Activated T-cell treated with anti-CD3 and anti-CD28 coated beads, Interleukin-2, amount 50 U/mL, for 4 hours (primary cell): ENCODE measurements at regions not wholly inside any gene's neighbourhood (a gene's known extent, or its start where the extent isn't known, plus 50 kb on each side); places are given as distances from the start of the nearest gene placed in this dataset.
"Not testable (repeated sequence)": the region's sequence is repeated elsewhere in the genome, so short reads cannot be mapped to it uniquely, and the experiment has no call there.

Source experiments
- ATAC-seq, 2 donors: fragments of 200-7000 bp; cut with Tn5 transposase; one replicate each; pipeline ENCODE4 v1.10.0; 2021
- DNase-seq: peaks from one replicate; pipeline ENCODE4 v3.0.0-alpha.2; 2020
- H3K27me3 Mint-ChIP-seq: one replicate; pipeline ENCODE4 v1.8.0; 2021; ENCODE audit warnings: low read depth, mixed read lengths
- H3K36me3 Mint-ChIP-seq: one replicate; pipeline ENCODE4 v1.8.0; 2022; ENCODE audit warnings: mixed read lengths; ENCODE audit not compliant: insufficient read depth
- H3K4me1 Mint-ChIP-seq: one replicate; pipeline ENCODE4 v1.8.0; 2021; ENCODE audit warnings: low read depth, mixed read lengths
- H3K4me3 Mint-ChIP-seq: one replicate; pipeline ENCODE4 v1.8.0; 2021; ENCODE audit warnings: mild to moderate bottlenecking, moderate library complexity, mixed read lengths
- H3K9me3 Mint-ChIP-seq: one replicate; pipeline ENCODE4 v1.8.0; 2021; ENCODE audit warnings: mixed read lengths

- no peak overlapping the region for H3K4me3 Mint-ChIP-seq
- H3K4me1 Mint-ChIP-seq, result no peaks in the 10 kb centered on the region
- peaks cover 5% of the 10 kb centered on the region for H3K9me3 Mint-ChIP-seq
- H3K36me3 Mint-ChIP-seq, result no peaks in the 10 kb centered on the region
- no peaks in the 10 kb centered on the region for H3K27me3 Mint-ChIP-seq
- ATAC-seq (no peak), DNase-seq (no peak)
Measured at GRCh38 chr2:14774436-14774968, 142.0 kb downstream of the LRATD1 start.

DNA sequence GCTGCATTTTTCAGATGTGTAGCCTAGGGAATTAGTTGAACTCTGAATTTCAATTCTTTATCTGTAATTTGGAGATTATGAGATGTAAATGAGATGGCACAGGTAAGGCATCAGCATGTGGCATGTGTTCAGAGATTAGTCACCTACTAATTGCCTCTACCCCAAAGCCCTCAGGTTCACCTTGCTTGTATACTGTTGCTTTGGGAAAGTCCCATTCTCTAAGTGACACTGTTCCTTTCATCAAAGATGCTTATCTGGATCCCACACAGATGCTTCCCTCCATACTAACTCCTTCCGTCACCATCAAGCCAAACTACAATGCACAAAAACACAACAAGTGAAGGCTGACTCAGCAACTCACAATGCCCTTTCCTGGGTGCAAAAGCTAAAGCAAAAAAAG lies 143.7 kb downstream of the LRATD1 start:
- Mint-ChIP-seq H3K9me3 (peaks cover 5% of the 10 kb centered on the region), H3K36me3 (no peaks in the 10 kb centered on the region), H3K4me1 (no peaks in the 10 kb centered on the region)

DNA sequence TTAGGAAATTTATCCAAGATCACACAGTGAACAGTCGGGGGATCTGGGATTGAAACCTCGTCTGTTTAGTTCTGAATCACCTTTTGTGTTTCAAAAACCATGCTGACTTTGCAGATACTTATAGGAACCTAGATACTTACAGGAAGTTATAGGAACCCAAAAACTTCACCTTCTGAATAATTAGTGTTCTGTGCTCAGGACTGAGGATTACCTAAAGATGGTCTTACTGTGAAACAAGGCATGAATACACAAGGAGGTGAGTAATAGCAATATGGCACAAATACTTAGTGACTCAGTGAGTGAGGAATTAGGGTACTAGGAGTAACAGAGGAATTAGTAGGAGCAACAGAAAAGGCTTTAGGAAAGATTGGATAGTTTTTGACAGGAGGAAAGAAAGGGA lies 145.5 kb downstream of the LRATD1 start:
- H3K36me3 Mint-ChIP-seq, result no peaks in the 10 kb centered on the region
- H3K4me1 Mint-ChIP-seq, result no peaks in the 10 kb centered on the region
- no peak overlapping the region for H3K4me3 Mint-ChIP-seq
- ATAC-seq (no peak), DNase-seq (no peak)
- H3K9me3 Mint-ChIP-seq, result peaks cover 17% of the 10 kb centered on the region
- H3K27me3 Mint-ChIP-seq, result no peaks in the 10 kb centered on the region

More for the DNA sequence above, 143.7 kb downstream of the LRATD1 start:
- H3K27me3 Mint-ChIP-seq, result no peaks in the 10 kb centered on the region
- DNase-seq, result no peak
- no peak overlapping the region for H3K4me3 Mint-ChIP-seq
- ATAC-seq, result no peak

DNA sequence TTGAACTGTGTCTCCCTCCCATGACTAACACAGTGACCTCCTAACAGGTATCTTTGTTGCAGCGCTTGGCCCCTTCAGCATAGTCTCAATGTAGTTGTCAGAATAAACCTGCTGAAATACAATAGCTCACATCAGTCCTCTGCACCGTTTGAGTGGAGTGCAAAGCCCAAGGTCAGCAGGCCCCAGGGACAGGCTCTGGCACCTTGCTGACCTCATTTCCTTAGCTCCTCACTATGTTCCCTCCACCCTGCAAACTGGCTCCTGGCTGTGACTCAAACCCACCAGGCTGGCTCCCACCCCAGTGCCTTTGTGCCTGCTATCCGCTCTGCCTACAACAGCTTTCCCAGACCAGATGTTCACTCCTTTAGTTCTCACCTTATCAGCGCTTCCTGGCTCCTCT lies 146.7 kb downstream of the LRATD1 start:
- Mint-ChIP-seq H3K4me1 (no peaks in the 10 kb centered on the region), H3K9me3 (peaks cover 17% of the 10 kb centered on the region), H3K27me3 (no peaks in the 10 kb centered on the region), H3K4me3 (no peak overlapping the region), H3K36me3 (no peaks in the 10 kb centered on the region)
- DNase-seq (no peak), ATAC-seq (no peak)

- Mint-ChIP-seq H3K9me3 (peaks cover 17% of the 10 kb centered on the region), H3K27me3 (no peaks in the 10 kb centered on the region), H3K36me3 (no peaks in the 10 kb centered on the region), H3K4me1 (no peaks in the 10 kb centered on the region), H3K4me3 (no peak overlapping the region)
- ATAC-seq, result no peak
- DNase-seq, result no peak
Measured at GRCh38 chr2:14781142-14781541, 148.6 kb downstream of the LRATD1 start.

DNA sequence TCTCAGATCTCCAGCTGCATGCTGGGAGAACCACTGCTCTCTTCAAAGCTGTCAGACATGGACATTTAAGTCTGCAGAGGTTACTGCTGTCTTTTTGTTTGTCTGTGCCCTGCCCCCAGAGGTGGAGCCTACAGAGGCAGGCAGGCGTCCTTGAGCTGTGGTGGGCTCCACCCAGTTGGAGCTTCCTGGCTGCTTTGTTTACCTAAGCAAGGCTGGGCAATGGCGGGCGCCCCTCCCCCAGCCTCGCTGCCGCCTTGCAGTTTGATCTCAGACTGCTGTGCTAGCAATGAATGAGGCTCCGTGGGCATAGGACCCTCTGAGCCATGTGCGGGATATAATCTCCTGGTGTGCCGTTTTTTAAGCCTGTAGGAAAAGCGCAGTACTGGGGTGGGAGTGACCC lies 156.3 kb downstream of the LRATD1 start:
- H3K9me3 Mint-ChIP-seq, ATAC-seq: not testable (repeated sequence)

DNA sequence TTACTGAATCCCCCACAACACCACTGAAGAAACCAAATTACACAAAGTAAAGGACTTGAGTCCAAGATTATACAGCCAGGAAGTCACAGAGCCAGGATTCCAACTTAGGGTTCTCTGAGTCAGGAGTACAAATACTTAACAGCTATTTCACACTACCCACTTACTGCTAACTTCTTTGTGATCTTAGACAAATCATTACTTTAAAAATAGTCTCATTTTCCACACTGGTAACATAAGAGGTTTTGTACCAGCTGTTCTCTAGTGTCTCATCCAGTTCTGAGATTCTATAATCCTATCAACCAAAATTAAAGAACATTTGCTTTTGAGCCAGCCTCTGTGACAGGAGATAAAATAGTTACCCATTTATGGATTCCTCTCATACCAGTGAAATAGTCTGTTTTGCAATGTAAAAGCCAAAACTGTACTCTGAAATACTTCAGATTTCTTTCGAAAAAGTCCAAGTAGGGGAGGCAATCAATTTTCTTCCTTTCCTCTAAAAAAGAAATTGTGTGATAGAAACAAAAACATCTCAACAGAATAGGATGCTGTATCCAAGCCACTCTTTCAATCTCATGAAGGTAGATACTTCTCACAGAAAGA lies 157.6 kb downstream of the LRATD1 start:
- Mint-ChIP-seq H3K27me3 (no peaks in the 10 kb centered on the region), H3K36me3 (no peaks in the 10 kb centered on the region)

More for the DNA sequence above, 156.3 kb downstream of the LRATD1 start:
- H3K4me3 Mint-ChIP-seq, DNase-seq, H3K27me3 Mint-ChIP-seq, H3K36me3 Mint-ChIP-seq, H3K4me1 Mint-ChIP-seq: not testable (repeated sequence)

GRCh38 chr2:14803994-14804393 lies 171.5 kb downstream of the LRATD1 start:
- Mint-ChIP-seq H3K36me3 (no peaks in the 10 kb centered on the region), H3K9me3 (peaks cover 17% of the 10 kb centered on the region)
- ATAC-seq, result no peak

More for the DNA sequence above, 157.6 kb downstream of the LRATD1 start:
- Mint-ChIP-seq H3K4me3 (no peak overlapping the region), H3K4me1 (no peaks in the 10 kb centered on the region), H3K9me3 (peaks cover 7% of the 10 kb centered on the region)
- no peak for DNase-seq
- ATAC-seq, result no peak

DNA sequence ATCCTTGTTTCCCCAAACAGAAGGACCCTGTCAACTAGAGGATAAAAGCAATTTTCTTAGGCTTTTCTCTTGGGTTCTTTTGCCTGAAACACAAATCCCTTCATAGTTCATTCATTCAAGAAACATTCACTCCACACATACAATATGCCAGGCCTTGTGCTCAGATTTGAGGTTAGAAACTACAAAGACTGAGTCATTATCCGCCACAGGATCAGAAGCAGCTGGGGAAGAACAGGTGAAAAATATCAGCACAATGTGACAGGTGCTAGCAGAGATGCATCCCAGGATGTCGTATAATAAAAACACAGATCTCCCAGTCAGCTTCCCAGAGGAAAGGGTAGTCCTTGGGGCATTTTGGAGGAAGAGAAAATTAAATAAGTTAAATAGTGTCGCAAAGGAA lies 172.4 kb downstream of the LRATD1 start:
- Mint-ChIP-seq H3K9me3 (peaks cover 17% of the 10 kb centered on the region), H3K4me3 (no peak overlapping the region), H3K4me1 (no peaks in the 10 kb centered on the region), H3K27me3 (peaks cover 2% of the 10 kb centered on the region), H3K36me3 (no peaks in the 10 kb centered on the region)
- no peak for ATAC-seq
- no peak for DNase-seq

More at GRCh38 chr2:14803994-14804393, 171.5 kb downstream of the LRATD1 start:
- Mint-ChIP-seq H3K4me3 (no peak overlapping the region), H3K27me3 (peaks cover 2% of the 10 kb centered on the region), H3K4me1 (no peaks in the 10 kb centered on the region)
- DNase-seq, result no peak

DNA sequence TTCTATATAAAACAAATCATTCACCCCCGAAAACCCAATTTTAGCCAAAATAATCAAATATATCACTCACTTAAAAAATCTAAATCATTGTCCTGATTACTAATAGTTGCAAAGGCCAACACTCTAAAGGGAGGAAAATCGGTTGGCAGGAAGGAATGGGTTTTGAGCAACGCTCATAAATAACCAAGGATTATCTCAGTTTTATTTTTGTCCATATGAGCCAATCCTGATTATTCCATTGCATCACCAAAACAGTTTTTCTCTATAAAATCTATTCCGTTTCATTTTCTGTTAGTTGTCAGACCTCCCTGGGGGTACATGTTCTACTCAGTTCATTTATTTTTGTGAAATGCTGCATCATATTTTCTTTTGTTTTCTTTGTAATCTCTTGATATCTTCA lies 174.1 kb downstream of the LRATD1 start:
- Mint-ChIP-seq H3K27me3 (peaks cover 2% of the 10 kb centered on the region), H3K4me1 (no peaks in the 10 kb centered on the region)
- no peak for DNase-seq

DNA sequence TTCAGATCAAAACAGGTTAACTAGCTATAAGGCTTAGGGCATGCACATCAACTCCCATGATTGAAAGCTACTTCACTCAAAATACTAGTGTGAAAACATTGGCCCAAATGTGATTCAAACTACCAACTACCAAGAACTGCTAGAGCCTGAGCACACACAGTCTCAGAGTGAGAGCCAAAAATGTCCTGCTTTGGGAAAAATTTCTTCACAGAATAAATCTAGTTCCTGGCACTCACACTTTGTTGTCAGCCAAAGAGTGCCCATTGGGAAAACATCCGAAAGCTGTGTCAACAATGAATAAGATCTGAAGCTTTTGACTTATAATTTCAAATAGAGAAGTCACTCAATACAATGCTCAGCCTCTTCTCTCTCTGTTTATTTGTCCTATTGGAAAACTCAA lies 182.7 kb downstream of the LRATD1 start:
- peaks cover 7% of the 10 kb centered on the region for H3K9me3 Mint-ChIP-seq
- ATAC-seq (no peak), DNase-seq (no peak)

More for the DNA sequence above, 174.1 kb downstream of the LRATD1 start:
- Mint-ChIP-seq H3K9me3 (peaks cover 3% of the 10 kb centered on the region), H3K36me3 (no peaks in the 10 kb centered on the region), H3K4me3 (no peak overlapping the region)
- ATAC-seq, result no peak

DNA sequence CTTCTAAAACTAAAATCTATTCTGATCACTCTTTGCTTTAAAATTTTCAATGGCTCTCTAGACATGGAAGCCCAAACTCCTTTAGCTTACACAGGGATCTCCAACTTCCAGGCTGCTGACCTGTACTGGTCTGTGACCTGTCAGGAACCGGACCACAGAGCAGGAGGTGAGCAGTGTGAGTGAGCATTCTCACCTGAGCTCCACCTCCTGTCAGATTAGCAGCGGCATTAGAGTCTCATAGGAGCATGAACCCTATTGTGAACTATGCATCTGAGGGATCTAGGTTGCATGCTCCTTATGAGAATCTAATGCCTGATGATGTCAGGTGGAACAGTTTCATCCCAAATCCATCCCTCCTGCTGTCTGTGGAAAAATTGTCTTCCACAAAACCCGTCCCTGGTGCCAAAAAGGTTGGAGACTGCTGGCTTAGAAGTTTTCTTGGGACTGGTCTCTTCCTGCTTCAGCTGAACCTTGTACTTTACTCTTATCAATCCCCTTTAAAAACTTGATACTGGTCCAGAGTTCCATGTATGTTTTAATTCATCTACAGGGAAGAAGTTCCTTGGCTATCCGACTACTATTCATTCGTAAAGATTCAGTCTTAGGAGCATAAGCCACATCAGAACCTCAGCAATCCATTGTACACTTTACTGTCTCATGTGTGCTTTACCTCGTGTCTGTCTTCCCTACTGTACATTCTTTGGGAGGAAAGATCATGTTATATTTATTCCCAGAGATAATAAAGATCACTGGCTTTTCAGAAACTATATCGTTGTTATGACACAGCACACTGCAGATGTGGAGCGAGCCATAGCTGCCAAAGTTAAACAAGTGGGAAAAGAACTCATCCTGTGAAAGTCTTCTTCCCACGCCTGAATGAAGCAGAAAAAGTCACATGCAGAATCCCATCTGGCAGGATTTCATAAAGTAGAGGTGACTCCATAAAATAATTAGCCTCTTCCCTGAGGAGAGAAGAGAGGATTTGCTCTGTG lies 183.8 kb downstream of the LRATD1 start:
- no peaks in the 10 kb centered on the region for H3K27me3 Mint-ChIP-seq
- DNase-seq, result no peak
- no peak for ATAC-seq
- H3K4me1 Mint-ChIP-seq, result no peaks in the 10 kb centered on the region
- no peak overlapping the region for H3K4me3 Mint-ChIP-seq
- no peaks in the 10 kb centered on the region for H3K36me3 Mint-ChIP-seq
- peaks cover 7% of the 10 kb centered on the region for H3K9me3 Mint-ChIP-seq

More for the DNA sequence above, 182.7 kb downstream of the LRATD1 start:
- H3K4me1 Mint-ChIP-seq, result no peaks in the 10 kb centered on the region
- no peaks in the 10 kb centered on the region for H3K27me3 Mint-ChIP-seq
- no peaks in the 10 kb centered on the region for H3K36me3 Mint-ChIP-seq
- no peak overlapping the region for H3K4me3 Mint-ChIP-seq

DNA sequence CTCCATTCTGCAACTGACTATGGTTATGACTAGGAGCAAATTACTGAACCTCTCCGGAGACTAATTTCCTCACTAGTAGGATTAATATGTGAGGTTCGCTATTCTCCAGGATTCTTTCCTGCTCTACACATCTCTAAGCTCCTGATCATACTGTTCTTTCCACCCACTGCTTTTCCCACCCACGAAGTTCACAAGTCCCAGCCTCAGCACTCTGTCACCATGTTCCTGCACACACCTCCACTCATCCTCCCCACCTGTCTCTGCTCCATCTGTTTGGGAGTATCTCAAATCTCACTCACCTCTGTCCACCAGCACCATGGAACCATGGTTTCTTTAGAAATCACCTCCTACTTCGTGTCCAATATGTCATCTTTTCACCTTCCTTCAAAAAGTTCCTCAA lies 185.3 kb downstream of the LRATD1 start:
- Mint-ChIP-seq H3K4me3 (no peak overlapping the region), H3K27me3 (no peaks in the 10 kb centered on the region), H3K4me1 (no peaks in the 10 kb centered on the region), H3K36me3 (no peaks in the 10 kb centered on the region), H3K9me3 (peaks cover 7% of the 10 kb centered on the region)
- no peak for ATAC-seq
- no peak for DNase-seq

- Mint-ChIP-seq H3K9me3 (peaks cover 9% of the 10 kb centered on the region), H3K27me3 (no peaks in the 10 kb centered on the region), H3K4me1 (no peaks in the 10 kb centered on the region), H3K36me3 (no peaks in the 10 kb centered on the region), H3K4me3 (no peak overlapping the region)
- ATAC-seq (no peak), DNase-seq (no peak)
Measured at GRCh38 chr2:14826518-14826917, 194.0 kb downstream of the LRATD1 start.
